Stimulated activated CD4-positive, alpha-beta T cell treated with anti-CD3 and anti-CD28 coated beads, Interleukin-12 subunit alpha, Interleukin-12 subunit beta, amount 100 ng/mL, for 4 hours (primary cell): ENCODE measurements at regions not wholly inside any gene's neighbourhood (a gene's known extent, or its start where the extent isn't known, plus 50 kb on each side); places are given as distances from the start of the nearest gene placed in this dataset.

ENCODE experiments used
- DNase-seq: peaks from one replicate; pipeline ENCODE4 v3.0.0-alpha.2; 2020

DNA sequence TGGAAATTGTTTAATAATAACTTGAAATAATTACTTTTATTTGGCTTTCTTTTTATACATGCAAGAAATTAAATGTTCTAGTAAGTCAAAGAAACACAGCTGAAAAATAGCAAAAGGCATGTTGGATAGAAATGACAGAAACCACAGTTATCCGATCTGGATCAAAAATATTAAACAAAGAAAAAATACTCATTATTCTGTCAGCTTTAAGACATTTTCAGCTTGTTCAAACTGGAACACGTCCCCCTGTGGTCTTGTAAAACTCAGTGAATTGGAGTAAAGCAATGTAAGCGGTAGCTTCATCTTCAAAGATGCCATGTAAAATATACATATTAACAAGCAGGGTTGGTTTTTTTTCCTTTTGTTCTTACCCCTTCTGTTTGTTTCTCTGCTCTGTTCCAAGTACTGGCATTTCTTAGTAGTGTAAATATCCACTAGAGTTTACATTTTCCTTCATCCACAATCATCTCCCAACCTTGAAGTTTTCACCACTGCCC, 223.4 kb downstream of the IGSF11 start:
- no peak for DNase-seq

DNA sequence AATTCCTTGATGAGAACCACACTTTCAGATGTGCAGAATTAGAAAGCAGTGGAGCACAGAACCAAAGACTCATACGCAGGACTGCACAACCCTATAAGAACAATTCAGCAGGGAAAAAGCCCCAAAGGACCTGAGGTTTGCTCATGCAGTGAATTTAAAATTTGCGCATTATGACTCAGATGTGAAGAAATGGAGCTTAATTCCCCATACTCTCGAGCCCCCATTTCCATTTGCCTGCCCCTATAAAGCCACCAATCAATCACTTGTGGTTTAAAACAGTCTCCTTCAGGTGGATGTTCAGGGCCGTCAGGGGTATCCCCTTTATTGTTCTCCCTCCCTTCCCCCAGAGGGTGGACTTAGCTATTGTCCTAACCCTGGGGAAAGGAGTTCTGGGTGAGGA, 221.2 kb downstream of the IGSF11 start:
- no peak for DNase-seq

DNA sequence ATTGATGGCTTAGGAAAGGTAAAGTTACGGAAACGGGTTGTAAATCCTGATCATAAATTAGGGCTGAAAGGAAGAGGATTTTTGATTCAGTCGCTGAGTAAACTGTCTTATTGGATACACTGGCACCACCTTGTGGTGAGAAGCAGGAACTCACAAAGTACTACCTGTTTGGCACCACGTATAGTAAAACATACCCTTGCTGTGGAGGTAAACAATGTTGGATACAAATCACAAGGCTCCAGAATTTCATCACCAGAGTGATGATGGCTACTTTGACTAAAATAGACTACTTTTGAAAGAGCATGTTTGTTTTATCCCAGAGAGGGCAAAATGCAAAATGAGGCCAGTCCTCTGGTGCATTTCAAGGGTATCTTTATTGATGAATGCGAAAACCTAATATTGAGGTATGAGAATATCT, 216.9 kb downstream of the IGSF11 start:
- peak; percentile 4 for DNase-seq

DNA sequence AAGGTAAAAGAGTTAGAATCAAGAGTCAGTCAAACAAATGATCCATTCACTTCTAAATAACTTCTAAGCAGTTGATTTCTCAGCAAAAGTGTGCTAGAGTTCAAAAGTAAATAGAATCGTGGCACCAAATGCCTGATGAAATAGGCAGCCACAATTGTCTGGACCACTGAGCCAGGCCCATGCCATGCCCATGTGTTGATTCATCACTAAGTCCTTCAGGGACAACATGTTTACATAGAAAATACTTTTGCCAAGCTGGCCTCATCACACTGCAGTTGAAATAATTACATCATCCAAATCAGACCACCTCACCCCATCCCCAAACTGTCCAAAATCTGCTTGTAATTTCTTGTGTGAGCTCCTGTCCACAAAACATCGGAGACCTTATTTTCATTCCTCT, 216.3 kb downstream of the IGSF11 start:
- DNase-seq: no peak

DNA sequence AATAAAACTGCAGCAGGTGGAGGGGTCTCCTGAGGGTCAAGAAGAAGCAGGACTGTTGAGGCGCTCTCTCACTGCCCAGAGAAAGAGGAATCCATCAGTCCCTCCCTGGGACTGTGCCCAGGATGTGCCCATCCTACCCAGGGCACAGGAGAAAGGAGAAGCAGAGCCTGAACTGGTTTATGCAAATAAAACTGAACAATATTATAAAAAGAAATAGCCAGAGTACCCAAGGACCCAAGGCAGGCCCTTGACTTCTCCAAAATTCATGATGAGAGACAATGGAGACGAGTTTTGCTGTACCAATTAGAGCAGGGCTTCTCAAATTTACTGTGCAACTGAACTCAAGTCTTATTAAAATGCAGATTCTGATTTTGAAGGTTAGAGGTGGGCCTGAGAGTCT, 211.0 kb downstream of the IGSF11 start:
- DNase-seq: no peak

DNA sequence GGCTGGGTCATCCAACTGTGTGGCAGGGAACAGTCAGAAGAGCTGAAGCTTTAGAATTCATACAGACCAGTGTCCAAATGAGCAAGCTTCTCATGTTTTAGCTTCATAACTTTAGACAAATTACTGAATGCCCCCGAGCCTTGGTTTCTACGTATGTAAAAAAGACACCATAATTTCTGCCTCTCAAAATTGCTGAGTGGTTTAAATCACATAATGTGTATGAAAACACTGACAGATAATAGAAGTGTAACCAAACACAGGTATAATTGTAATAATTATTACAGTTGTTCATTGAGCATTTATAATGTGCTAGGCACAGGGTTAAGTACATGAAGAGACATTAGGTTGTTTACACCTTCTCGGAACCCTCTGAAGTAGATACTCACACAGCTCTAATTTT, 207.2 kb downstream of the IGSF11 start:
- no peak for DNase-seq

DNA sequence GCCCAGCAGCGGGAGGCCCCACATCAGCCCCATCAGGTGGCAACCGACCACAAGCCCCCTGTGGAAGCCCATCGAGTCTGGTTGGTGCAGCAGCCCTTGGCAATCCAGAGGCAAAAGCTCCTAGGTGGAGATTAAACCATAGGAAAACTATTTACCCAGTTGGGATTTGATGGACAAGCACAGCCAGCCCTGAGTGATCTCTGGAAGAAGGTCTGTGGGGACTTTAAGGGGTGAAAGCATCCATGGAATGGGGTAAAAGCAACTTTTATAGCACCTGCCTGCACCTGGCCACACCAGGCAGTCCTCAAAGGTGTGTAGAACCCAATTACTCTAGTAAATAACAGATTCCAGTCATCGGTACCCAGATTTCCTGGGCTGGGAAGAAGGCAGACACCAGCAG, 206.3 kb downstream of the IGSF11 start:
- DNase-seq: no peak

DNA sequence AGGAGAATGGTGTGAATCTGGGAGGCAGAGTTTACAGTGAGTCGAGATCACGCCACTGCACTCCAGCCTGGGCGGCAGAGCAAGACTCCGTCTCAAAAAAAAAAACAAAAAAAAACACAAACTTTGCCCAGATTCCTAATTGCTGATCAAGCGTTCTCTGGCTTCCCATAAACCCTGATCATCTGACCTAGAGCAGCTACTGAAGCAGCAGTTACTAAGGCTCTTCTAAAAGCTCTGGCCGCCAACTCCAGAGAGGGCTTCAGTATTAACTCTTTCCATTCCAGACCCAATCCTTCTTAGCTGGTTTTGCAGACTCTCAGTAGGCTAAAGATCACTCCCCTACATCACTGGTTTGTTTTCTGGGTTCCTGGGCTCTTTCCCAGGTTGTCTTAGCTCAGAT, 201.6 kb downstream of the IGSF11 start:
- no peak for DNase-seq

DNA sequence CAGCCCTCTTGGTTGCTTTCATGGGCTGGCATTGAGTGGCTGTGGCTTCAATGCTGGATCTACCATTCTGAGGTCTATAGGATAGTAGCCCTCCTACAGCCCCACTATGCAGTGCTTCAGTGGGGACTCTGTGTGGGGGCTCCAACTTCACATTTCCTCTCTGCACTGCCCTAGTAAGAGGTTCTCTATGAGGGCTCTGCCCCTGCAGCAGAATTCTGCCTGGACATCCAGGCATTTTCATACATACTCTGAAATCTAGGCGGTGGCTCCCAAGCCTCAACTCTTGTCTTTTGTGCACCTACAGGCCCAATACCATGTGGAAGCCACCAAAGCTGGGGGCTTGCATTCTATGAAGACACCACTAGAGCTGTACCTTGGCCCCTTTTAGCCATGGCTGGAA, 195.8 kb downstream of the IGSF11 start:
- no peak for DNase-seq

DNA sequence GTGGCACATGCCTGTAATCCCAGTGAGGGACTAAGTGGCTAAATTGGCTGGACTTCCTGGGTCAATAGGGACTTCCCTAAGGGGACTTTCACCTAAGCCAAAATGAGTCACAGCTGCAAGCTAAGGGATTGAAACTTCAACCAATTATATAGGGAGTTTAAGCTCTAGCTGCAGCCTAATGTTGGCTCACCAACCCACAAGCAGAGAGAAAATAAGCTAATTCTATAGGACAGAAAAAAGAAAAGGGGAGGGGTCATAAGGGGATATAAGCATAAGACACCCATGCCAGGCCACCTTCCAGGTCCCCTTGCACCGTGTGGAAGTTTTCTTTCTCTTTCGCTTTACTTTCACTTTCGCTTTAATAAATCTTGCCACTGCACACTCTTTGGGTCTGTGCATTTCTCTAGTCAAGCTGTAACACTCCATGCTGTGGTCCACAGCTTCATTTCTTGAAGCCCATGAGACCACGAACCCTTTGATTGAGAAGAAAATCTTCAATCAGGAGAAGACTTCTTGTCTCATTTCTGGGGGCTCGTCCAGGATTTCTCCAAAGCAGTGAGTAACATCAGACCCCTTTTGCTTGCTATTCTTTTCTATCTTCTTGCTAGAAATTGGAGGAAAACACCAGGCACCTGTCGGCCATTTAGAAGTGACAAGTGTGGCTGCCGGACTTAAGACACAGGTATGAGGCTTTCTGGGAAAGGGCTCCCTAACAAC, 192.3 kb downstream of the IGSF11 start:
- DNase-seq: no peak

DNA sequence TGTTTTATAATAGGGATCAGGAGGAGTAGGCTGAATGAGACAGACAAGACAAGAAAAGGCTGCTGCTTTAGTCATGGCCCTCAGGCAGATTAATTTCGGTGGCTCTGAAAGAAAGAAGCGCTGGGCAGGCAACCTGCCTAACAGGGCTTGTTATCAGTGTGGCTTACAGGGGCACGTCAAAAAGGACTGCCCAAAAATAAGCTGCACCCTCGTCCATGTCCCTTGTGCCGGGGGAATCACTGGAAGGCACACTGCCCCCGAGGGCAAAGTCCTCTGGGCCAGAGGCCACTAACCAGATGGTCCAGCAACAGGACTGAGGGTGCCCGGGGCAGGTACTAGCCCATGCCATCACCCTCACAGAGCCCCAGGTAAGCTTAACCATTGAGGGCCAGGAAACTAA, 188.5 kb downstream of the IGSF11 start:
- DNase-seq: no peak
